ENCODE measurements at regions not wholly inside any gene's neighbourhood (a gene's known extent, or its start where the extent isn't known, plus 50 kb on each side); places are given as distances from the start of the nearest gene placed in this dataset.

- Histone ChIP-seq H3K4me1 (ENCODE audit: control insufficient read depth, insufficient read depth, low read length) (no peaks in the 10 kb centered on the region), H3K36me3 (ENCODE audit: control insufficient read depth, insufficient read depth, low read length, severe bottlenecking) (no peaks in the 10 kb centered on the region), H3K4me3 (ENCODE audit: low read length) (no peak overlapping the region), H3K9me3 (ENCODE audit: control insufficient read depth, low read length) (no peaks in the 10 kb centered on the region), H3K9ac (ENCODE audit: low read length) (no peak overlapping the region), H3K27me3 (replicated peaks; ENCODE audit: control insufficient read depth, insufficient read depth, low read length) (peaks cover 23% of the 10 kb centered on the region)
- DNase-seq (ENCODE audit: low read depth): no peak
Observed at GRCh38 chr2:104746858-104747257, 107.1 kb upstream of the POU3F3 start.

- Histone ChIP-seq H3K9me3 (ENCODE audit: control insufficient read depth, low read length) (no peaks in the 10 kb centered on the region), H3K36me3 (ENCODE audit: control insufficient read depth, insufficient read depth, low read length, severe bottlenecking) (no peaks in the 10 kb centered on the region), H3K27me3 (replicated peaks; ENCODE audit: control insufficient read depth, insufficient read depth, low read length) (peaks cover 20% of the 10 kb centered on the region), H3K4me3 (ENCODE audit: low read length) (no peak overlapping the region), H3K9ac (ENCODE audit: low read length) (no peak overlapping the region), H3K4me1 (ENCODE audit: control insufficient read depth, insufficient read depth, low read length) (no peaks in the 10 kb centered on the region)
- DNase-seq (ENCODE audit: low read depth): no peak
Observed at GRCh38 chr2:104749856-104750460, 104.0 kb upstream of the POU3F3 start.

- no peaks in the 10 kb centered on the region for H3K9me3 ChIP-seq (ENCODE audit: control insufficient read depth, low read length)
- H3K9ac ChIP-seq (ENCODE audit: low read length): no peak overlapping the region
- DNase-seq (ENCODE audit: low read depth): no peak
- no peaks in the 10 kb centered on the region for H3K36me3 ChIP-seq (ENCODE audit: control insufficient read depth, insufficient read depth, low read length, severe bottlenecking)
- no peaks in the 10 kb centered on the region for H3K4me1 ChIP-seq (ENCODE audit: control insufficient read depth, insufficient read depth, low read length)
- H3K4me3 ChIP-seq (ENCODE audit: low read length): no peak overlapping the region
- H3K27me3 ChIP-seq (replicated peaks; ENCODE audit: control insufficient read depth, insufficient read depth, low read length): peaks cover 20% of the 10 kb centered on the region
Observed at GRCh38 chr2:104752504-104752903, 101.4 kb upstream of the POU3F3 start.

GRCh38 chr2:104755026-104755878, 98.7 kb upstream of the POU3F3 start:
- peaks cover 9% of the 10 kb centered on the region for H3K27me3 ChIP-seq (replicated peaks; ENCODE audit: control insufficient read depth, insufficient read depth, low read length)
- H3K4me1 ChIP-seq (ENCODE audit: control insufficient read depth, insufficient read depth, low read length): no peaks in the 10 kb centered on the region
- no peaks in the 10 kb centered on the region for H3K9me3 ChIP-seq (ENCODE audit: control insufficient read depth, low read length)
- no peaks in the 10 kb centered on the region for H3K36me3 ChIP-seq (ENCODE audit: control insufficient read depth, insufficient read depth, low read length, severe bottlenecking)
- no peak for DNase-seq (ENCODE audit: low read depth)
- H3K9ac ChIP-seq (ENCODE audit: low read length): no peak overlapping the region
- H3K4me3 ChIP-seq (ENCODE audit: low read length): no peak overlapping the region

- H3K4me3 ChIP-seq (ENCODE audit: low read length): no peak overlapping the region
- peaks cover 9% of the 10 kb centered on the region for H3K27me3 ChIP-seq (replicated peaks; ENCODE audit: control insufficient read depth, insufficient read depth, low read length)
- no peaks in the 10 kb centered on the region for H3K9me3 ChIP-seq (ENCODE audit: control insufficient read depth, low read length)
- H3K4me1 ChIP-seq (ENCODE audit: control insufficient read depth, insufficient read depth, low read length): no peaks in the 10 kb centered on the region
- no peak for DNase-seq (ENCODE audit: low read depth)
- no peak overlapping the region for H3K9ac ChIP-seq (ENCODE audit: low read length)
- H3K36me3 ChIP-seq (ENCODE audit: control insufficient read depth, insufficient read depth, low read length, severe bottlenecking): no peaks in the 10 kb centered on the region
Observed at GRCh38 chr2:104756118-104756517, 97.8 kb upstream of the POU3F3 start.

- no peaks in the 10 kb centered on the region for H3K36me3 ChIP-seq (ENCODE audit: control insufficient read depth, insufficient read depth, low read length, severe bottlenecking)
- H3K9ac ChIP-seq (ENCODE audit: low read length): no peak overlapping the region
- no peaks in the 10 kb centered on the region for H3K9me3 ChIP-seq (ENCODE audit: control insufficient read depth, low read length)
- no peak for DNase-seq (ENCODE audit: low read depth)
- no peaks in the 10 kb centered on the region for H3K4me1 ChIP-seq (ENCODE audit: control insufficient read depth, insufficient read depth, low read length)
- H3K27me3 ChIP-seq (replicated peaks; ENCODE audit: control insufficient read depth, insufficient read depth, low read length): peaks cover 6% of the 10 kb centered on the region
- H3K4me3 ChIP-seq (ENCODE audit: low read length): no peak overlapping the region
Observed at GRCh38 chr2:104757056-104757455, 96.9 kb upstream of the POU3F3 start.

GRCh38 chr2:104758199-104758620, 95.7 kb upstream of the POU3F3 start:
- no peaks in the 10 kb centered on the region for H3K4me1 ChIP-seq (ENCODE audit: control insufficient read depth, insufficient read depth, low read length)
- H3K9ac ChIP-seq (ENCODE audit: low read length): no peak overlapping the region
- peaks cover 6% of the 10 kb centered on the region for H3K27me3 ChIP-seq (replicated peaks; ENCODE audit: control insufficient read depth, insufficient read depth, low read length)
- peak; percentile 67 for DNase-seq (ENCODE audit: low read depth)
- H3K9me3 ChIP-seq (ENCODE audit: control insufficient read depth, low read length): no peaks in the 10 kb centered on the region
- no peak overlapping the region for H3K4me3 ChIP-seq (ENCODE audit: low read length)
- H3K36me3 ChIP-seq (ENCODE audit: control insufficient read depth, insufficient read depth, low read length, severe bottlenecking): no peaks in the 10 kb centered on the region

- Histone ChIP-seq H3K4me1 (ENCODE audit: control insufficient read depth, insufficient read depth, low read length) (no peaks in the 10 kb centered on the region), H3K4me3 (ENCODE audit: low read length) (no peak overlapping the region), H3K36me3 (ENCODE audit: control insufficient read depth, insufficient read depth, low read length, severe bottlenecking) (no peaks in the 10 kb centered on the region), H3K27me3 (replicated peaks; ENCODE audit: control insufficient read depth, insufficient read depth, low read length) (no peaks in the 10 kb centered on the region), H3K9me3 (ENCODE audit: control insufficient read depth, low read length) (no peaks in the 10 kb centered on the region), H3K9ac (ENCODE audit: low read length) (no peak overlapping the region)
- no peak for DNase-seq (ENCODE audit: low read depth)
Observed at GRCh38 chr2:104762031-104762430, 91.9 kb upstream of the POU3F3 start.

GRCh38 chr2:104766683-104767082, 87.2 kb upstream of the POU3F3 start:
- Histone ChIP-seq H3K9me3 (ENCODE audit: control insufficient read depth, low read length) (peaks cover 3% of the 10 kb centered on the region), H3K4me1 (ENCODE audit: control insufficient read depth, insufficient read depth, low read length) (no peaks in the 10 kb centered on the region), H3K27me3 (replicated peaks; ENCODE audit: control insufficient read depth, insufficient read depth, low read length) (no peaks in the 10 kb centered on the region), H3K36me3 (ENCODE audit: control insufficient read depth, insufficient read depth, low read length, severe bottlenecking) (no peaks in the 10 kb centered on the region), H3K4me3 (ENCODE audit: low read length) (no peak overlapping the region), H3K9ac (ENCODE audit: low read length) (no peak overlapping the region)
- peak; percentile 44 for DNase-seq (ENCODE audit: low read depth)

- H3K36me3 ChIP-seq (ENCODE audit: control insufficient read depth, insufficient read depth, low read length, severe bottlenecking): no peaks in the 10 kb centered on the region
- peaks cover 3% of the 10 kb centered on the region for H3K9me3 ChIP-seq (ENCODE audit: control insufficient read depth, low read length)
- no peaks in the 10 kb centered on the region for H3K27me3 ChIP-seq (replicated peaks; ENCODE audit: control insufficient read depth, insufficient read depth, low read length)
- peak; percentile 65 for DNase-seq (ENCODE audit: low read depth)
- no peak overlapping the region for H3K9ac ChIP-seq (ENCODE audit: low read length)
- no peak overlapping the region for H3K4me3 ChIP-seq (ENCODE audit: low read length)
- H3K4me1 ChIP-seq (ENCODE audit: control insufficient read depth, insufficient read depth, low read length): no peaks in the 10 kb centered on the region
Observed at GRCh38 chr2:104768694-104769093, 85.2 kb upstream of the POU3F3 start.

GRCh38 chr2:104769096-104769495, 84.8 kb upstream of the POU3F3 start:
- peak; percentile 90 for DNase-seq (ENCODE audit: low read depth)

More at GRCh38 chr2:104769096-104769495, 84.8 kb upstream of the POU3F3 start:
- no peak overlapping the region for H3K9ac ChIP-seq (ENCODE audit: low read length)
- no peaks in the 10 kb centered on the region for H3K4me1 ChIP-seq (ENCODE audit: control insufficient read depth, insufficient read depth, low read length)
- no peaks in the 10 kb centered on the region for H3K27me3 ChIP-seq (replicated peaks; ENCODE audit: control insufficient read depth, insufficient read depth, low read length)
- peaks cover 3% of the 10 kb centered on the region for H3K9me3 ChIP-seq (ENCODE audit: control insufficient read depth, low read length)
- no peaks in the 10 kb centered on the region for H3K36me3 ChIP-seq (ENCODE audit: control insufficient read depth, insufficient read depth, low read length, severe bottlenecking)
- no peak overlapping the region for H3K4me3 ChIP-seq (ENCODE audit: low read length)
